NCI-H526 treated with DMSO at 0.1 percent for 48 hours (cell line): ENCODE measurements at regions not wholly inside any gene's neighbourhood (a gene's known extent, or its start where the extent isn't known, plus 50 kb on each side); places are given as distances from the start of the nearest gene placed in this dataset.
"Not testable (repeated sequence)": the region's sequence is repeated elsewhere in the genome, so short reads cannot be mapped to it uniquely, and the experiment has no call there.

Experiments used
- DNase-seq: peaks from one replicate; lab custom pipeline; 2025; lab: John Stamatoyannopoulos, UW

DNA sequence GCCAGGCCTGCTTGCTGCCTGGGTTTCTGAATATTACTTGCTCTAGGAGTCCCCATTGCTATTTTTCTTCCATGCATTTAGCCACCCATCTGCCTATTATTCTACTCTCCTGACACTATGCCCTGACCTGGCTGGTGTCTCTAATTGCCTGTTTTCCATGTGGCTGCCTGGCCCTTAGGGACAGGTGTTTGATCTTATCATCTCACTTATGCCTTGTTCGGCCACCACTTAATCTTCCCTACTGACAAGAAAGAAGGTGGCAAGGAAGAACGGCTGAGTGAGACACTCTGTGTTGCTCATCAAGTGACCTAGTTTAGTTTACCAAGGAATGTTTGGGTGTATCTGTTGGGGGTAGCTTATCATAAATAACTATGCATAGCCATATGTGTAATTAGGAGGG is 50.4 kb upstream of the RAPH1 start:
- peak; percentile 75 for DNase-seq

DNA sequence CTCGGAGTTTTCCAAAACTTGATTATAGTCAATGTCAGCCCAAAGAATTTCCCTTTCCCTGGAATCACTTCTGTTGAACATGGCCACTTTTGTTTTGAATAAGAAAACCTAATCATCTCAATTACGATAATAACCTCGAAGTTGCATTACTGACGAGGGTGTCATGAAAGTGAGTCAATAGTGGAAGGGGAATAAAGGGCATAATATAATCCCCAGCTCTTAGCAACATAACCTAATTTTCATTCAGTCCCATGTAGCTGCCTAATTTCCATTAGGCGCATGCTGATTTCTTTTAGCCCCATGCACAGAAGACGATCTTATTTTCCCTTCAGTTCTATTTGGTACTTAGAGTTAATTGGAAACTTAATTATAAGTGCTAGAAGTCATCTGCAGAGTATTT is 51.1 kb upstream of the RAPH1 start:
- DNase-seq = peak; percentile 31

DNA sequence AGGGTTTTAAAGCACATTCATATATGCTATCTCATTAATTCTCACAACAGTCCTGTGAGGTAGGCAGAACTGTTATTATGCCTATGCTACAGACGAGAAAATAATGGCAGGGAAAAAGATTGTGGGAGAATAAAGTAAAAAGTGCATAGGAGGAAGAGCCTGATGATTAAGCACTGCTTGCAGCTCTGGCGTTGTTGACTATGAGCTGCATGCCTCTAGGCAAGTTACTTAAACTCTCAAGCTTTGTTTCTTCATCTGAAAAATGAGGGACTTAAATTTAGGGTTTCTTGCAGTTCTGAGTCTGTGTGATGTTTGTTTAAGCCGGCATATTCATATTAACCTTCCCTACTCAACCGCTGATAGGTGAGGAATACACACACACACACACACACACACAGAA is 51.6 kb upstream of the RAPH1 start:
- DNase-seq = no peak

DNA sequence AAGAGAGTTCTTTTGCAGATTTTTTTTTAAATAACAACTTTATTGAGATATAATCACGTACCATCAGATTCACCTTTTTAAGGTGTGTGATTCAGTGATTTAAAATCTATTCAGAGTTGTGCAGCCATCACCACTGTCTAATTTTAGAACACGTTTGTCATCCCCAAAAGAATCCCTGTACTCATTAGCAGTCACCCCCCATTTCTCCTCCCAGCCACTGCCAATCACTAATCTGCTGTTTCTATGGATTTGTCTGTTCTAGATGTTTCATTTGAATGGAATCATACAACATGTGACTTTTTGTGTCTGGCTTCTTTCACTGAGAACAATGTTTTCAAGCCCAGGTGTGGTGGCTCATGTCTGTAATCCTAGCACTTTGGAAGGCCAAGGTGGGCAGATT is 55.4 kb upstream of the RAPH1 start:
- no peak for DNase-seq

DNA sequence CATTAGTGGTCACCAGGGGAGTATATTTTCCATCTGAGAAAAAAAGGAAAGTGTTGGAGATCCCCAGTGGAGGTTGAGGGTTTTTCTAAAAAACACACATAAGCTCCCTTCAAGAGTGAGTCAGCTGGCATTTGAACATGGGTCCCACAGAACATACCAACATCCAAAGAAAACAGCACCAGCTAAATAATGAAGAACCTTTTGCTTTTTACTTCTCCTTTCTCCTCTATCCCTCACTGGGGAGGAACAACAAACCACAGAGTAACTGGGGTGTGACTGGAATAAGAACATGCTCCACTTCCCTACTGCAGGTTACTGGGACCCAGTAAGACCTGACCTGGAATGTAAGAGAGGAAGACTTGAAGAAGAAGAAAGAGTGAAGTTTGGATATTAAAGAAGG is 56.5 kb upstream of the RAPH1 start:
- DNase-seq = no peak

DNA sequence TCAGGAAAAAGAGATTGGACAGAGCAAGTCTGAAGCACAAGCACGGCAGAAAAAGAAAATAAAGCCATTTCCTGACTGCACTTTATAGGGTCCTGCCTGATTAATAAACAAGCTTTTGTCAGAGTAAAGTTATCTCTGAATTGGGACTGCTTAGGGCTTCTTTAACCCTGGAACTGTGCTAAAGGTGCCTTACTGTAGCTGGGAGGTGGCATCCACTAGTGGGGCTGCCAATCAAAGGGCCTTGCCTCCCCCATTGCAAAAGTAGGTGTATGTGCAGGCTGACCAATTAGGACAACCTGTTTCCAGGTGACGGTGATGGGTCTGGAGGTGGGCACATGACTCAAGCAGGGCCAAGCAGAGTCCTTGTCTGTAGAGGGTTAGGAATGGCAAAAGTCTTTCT is 57.4 kb upstream of the RAPH1 start:
- no peak for DNase-seq

DNA sequence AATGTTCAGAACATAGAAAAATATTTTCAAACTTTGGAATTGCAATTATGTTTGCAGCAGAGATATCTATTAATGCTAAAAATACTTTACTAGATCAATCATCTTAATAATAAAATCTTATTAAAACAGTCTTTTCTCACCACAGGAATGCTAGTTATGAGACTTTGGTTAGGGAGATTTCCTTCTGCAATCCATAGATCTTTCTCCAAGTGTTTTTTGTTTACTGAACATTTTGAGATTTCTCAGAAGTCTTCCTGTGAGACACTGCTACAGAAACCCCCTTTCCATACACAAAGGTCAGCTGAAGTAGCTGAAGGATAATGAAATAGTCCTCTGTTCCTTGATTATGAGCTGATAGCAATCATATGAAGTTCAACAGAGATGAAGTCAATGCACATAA is 59.4 kb upstream of the RAPH1 start:
- DNase-seq = no peak

DNA sequence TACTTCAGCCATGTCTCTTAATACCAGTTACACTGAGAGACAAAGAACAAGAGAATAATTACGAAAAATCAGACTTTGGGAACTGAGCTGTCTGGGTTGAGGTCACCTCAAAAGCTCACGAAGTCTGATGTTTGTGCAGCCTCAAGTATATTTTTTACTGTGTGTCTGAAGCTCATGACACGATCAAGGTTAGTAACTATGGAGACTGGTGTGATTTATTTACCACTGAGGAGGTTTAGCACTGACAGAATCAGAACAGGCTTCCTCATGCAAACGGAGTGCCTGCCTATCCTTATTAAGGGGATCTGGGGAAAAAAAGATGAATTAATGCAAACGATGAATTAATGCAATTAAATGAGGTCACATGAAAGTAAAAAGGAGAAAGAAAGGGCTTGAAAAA is 61.1 kb upstream of the RAPH1 start:
- DNase-seq = no peak

DNA sequence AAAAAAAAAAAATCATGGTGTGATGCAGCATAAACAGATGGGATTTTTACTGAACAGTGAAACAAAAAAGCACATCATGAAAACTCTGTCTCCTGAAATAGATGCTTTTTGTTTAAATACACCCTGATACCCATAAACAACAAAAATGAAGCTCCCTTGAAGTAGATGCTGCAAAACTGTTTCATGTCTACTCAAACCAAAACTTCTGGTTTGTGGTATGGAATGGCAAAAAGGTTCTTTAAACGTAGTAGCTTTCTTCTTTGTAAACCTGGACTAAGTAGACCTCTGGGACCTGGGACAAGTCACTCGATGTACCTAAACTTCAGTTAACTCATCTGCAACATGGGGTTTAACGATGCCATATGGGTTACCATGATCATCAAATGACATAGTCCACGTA is 64.4 kb upstream of the RAPH1 start:
- no peak for DNase-seq

DNA sequence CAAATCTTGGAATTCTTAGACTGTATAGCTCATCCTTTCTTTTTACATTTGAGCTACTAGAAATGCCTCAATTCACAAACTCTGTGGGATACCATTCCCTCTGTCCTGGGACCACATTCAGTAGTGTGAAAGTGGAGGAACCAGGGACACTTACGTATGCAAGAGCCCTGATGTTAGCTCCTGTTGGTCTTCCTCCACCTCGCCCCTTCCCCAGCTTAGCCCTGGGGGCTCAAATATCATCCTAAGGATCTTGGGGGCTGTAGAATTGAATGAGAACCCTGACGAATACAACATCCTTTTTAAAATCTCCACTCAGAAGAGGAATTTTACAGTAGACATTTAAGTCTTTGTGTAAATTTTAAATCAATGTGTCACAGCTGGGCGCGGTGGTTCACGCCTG is 65.2 kb upstream of the RAPH1 start:
- no peak for DNase-seq

DNA sequence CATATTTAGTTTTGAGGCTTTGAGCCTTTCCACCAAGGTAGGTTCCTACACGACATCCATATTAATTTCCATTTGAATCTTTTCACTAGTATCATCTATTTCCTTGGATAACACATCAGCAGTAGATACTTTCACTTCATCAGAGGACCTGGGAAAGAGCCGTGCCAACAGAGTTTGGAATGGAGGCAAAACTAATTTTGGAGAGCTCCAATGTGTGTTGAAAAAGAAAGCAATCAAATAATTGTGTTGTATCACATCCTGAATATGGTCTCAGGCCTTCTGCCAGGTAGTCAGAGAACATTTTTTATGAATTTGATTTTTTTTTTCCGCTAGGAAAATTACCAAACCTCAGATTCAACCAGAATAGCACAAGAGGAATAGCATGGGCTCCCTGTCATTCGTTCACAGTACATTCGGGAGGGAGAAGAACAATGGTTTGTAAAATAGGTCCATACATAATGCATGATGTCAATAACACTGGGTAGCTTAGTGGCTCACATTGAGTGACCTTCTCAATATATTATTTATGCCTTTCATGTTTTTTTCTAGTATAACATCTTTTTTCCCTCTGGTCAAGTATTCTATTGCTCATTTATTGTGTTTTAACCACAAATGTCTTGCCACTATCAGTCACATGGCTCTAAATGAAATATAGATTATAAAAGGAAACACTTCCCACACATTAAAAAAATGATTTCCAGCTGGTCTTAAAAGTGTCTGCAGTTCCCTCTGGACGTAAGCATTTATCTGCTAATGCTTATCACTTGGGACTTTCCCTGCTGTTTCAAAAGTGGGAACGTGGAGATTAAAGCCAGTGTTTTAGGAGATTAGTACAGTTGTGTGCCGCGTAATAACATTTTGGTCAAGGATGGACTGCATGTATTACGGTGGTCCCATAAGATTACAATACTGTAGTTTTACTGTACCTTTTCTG is 68.6 kb upstream of the RAPH1 start:
- DNase-seq = no peak

DNA sequence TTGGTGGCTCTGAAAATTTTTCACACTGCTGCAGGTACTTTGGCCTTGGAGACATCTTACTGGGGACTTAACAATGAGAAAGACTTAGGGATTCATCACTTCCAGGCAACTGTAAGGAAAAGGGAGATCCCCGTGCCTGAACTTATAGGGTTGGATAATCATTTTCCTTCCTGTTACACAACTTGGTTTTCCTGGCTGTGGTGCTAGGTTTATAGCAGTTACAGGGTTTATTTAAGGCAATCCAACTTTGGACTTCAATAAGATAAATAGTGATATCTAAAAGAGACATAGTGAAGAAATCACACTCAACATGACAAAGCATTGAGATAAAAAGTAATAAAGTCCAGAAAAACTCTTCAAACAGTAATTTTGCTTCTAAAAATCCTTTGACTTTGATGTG is 70.2 kb upstream of the RAPH1 start:
- no peak for DNase-seq

DNA sequence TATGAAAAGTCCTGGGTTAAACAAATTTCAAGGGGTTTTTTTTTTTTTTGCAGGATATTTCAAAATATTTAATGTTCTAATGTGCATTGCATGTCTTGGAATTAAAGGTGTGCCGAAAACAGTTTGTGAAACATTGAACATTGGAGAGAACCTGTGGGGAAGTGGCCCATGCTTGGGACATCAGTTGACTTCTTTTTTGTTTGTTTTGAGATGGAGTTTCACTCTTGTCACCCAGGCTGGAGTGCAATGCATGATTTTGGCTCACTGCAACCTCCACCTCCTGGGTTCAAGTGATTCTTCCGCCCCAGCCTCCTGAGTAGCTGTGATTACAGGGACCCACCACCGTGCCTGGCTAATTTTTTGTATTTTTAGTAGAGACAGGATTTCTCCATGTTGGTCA is 71.0 kb upstream of the RAPH1 start:
- no peak for DNase-seq

DNA sequence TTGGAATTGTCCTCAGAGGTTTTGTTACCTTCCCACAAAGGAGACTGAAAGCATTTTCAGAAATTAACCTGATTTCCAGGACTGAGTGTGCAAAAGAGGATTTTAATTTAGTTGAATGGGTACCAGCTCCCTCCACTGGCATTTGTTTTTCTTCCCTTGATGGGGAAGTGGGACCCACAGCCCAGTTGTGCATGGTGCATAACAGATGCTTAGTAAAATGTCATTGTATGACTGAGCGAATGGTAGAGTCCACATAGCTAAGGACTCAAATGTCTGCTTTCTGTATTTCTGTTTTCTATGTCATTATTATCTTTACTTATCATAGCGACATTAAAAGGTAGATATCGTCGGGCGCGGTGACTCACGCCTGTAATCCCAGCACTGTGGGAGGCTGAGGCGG is 75.5 kb upstream of the RAPH1 start:
- DNase-seq = no peak

DNA sequence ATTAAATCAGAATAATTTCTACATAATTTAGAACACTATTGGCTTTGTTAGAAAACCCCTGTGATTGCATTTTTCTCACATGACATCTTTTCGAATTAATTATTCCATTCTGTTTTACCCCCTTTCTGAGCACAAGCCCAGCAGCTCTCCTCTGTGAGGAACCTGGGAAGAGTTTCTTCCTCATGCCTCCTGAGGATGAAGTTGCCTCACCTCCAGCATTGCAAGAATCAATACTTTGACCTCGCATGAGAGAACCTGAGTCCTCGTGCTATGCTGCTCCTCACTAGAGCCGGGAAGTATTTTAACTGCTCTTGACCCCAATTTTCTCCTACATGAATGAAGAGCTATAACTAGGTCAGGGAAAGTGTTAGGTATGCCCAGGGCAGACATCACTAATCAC is 77.1 kb upstream of the RAPH1 start:
- no peak for DNase-seq

DNA sequence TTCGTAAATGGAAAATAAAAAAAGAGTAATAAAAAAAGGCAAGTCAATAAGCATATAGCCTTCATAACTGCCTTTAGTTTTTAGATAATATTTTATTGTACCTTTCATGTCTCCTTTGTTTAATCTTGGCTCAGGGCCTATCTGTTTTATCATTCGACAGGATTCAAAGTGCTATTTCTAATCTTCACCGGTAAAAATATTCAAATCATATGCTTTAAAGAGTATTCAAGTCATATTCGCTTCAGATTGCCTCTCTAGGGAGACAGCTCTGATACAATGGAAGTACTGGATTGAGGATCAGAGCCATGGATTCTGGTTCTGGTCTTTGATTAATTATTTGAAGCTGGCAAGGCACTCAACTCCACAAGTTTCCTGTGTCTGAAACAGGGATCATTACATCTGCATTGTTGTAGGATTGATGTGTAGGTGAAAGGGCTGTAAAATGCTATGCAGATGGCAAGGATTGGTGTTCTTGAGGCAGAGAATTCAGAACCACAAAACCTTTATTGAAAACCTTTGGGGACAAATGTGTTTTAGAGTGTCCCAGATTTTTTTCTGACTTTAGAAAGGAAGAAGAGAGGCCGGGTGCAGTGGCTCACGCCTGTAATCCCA is 84.3 kb upstream of the RAPH1 start:
- peak; percentile 31 for DNase-seq

DNA sequence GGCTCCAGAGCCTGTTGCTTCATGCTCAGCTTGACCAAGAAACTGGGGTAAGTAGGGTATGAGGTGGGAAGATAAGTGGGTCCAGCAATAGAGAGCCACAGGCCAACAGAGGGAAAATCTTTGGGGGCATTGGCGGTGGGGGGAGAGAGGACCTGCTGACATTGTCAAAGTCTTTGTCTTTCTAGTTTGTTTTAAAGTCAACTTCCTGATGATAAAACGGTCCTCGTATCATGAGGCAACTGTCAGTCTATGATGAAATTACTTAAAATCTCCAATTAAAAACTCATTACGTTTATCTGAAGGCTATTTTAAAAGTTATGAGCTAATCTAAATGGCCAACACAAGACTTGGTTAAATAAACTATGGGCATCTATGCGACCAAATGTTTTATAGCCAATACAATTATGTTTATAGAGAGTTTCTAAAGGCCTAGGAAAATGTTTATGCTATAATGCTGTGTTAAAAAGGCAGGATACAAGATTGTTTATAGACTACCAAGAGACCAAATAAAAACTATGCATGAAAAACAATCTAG is 84.4 kb upstream of the CD28 start:
- DNase-seq = no peak

DNA sequence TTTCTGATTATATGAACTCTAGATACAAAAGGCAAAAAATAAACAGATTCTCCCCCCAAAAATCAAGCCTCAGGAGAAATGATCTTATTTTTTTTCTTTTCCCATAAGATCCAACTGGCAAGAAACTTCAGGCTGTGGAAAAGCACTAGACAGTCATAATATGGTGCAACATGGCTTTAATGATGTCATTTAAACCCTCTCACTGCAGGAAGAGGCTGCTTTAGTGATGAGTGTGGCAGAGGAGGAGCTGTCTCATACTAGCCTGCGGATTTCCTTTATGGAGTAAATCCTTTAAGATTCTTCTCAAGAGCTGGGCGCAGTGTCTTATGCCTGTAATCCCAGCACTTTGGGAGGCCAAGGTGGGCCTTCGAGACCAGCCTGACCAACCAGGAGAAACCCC is 83.3 kb upstream of the CD28 start:
- DNase-seq = no peak

DNA sequence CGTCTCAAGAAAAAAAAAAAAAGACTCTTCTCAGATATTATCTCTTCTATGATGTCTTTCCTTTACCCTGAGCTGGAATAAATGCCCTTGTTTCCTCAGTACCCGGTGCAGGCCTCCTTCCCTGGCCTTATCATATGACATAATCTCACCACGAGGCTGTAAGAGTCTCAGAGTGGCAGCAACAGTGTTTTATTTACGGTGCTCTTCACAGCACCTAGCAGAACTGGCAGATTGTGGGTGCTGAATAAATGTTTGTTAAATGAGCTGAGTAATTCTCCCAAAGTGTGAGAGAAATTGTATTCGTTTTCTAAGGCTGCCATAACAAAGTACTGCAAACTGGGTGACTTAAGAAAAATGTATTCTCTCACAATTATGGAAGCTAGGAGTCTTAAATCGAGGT is 82.8 kb upstream of the CD28 start:
- DNase-seq = no peak

DNA sequence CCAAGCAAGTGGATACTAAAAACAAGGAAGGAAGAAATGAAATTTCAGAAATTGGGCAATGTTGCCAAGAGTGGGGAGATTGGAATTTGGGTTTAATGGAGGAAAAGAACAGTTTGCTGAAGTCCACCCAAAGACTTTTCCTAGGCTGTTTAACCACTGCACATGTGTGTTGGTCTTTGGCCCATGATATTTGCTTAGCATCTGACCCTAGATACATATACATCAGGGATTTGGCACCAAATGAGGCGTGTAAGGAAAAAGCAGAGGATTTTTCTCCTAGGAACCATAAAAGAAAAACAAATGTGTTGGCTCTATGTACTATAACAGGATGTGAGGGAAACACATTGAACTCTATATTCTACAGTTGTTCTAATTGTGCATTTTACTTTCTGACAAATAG is 80.7 kb upstream of the CD28 start:
- DNase-seq = no peak

DNA sequence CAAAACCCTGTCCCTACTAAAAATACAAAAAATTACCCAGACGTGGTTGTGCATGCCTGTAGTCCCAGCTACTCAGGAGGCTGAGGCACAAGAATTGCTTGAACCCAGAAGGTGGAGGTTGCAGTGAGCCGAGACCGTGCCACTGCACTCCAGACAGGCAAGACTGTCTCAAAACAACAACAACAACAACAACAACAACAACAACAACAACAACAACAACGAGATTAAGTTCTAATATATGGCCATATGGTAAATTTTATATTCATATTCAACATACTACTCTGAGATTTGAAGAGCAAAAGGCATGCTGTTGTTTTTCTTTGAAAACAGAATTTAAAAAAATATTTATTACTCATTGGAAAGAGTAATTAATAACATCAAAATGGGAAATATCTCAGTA is 80.2 kb upstream of the CD28 start:
- DNase-seq = not testable (repeated sequence)

DNA sequence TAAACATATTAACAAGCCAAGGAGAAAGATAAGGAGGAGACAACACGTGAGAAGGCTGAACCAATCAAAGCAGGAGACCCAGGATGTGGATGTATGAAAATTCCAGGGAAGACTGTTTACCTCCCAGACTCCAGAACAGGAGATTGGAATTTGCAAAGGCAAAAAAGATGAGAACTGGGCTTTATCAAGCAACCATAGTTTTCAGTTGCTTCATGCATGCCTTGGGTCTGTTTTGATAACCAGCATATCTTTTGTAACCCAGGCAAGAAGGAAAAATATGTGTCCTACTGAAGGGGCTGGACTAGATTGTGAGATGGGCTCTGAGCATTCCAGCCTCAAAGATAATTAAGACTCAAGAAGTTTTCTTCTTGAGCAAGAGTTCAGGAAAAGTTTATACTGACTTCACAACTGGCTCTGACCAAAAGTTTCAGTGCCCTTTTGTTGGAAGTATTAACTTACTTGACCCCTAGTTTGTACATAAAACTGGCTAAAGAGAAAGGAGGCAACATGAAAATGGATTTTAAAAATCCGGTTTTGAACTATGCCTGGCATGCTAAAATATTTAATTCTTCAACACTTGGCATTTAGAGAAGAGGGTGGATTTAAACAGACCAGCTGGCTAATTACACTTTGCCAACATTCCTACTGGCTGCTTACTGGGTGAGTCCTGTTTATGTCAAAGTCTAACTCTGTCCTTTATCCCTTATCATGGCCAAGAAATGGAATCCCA is 79.3 kb upstream of the CD28 start:
- DNase-seq = no peak

DNA sequence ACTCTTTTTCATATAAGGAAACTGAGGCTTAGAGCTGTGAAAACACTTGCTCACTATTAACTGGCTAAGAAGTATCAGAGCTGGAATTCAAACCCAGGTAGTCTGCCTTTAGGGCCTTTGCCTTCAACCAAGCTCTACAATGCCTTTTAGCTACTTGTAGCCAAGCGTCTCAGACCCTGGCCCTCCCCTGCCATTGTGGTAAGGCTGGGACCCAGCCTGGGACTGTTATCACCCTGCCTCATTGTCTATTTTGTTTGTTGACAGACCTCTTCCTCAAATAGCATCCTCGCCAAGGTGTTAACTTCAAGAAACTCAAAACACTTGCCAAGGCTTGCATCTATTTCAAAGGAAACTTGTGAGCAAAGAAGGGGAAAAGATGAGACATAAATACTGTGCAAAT is 76.7 kb upstream of the CD28 start:
- no peak for DNase-seq
